ENCODE measurements at regions not wholly inside any gene's neighbourhood (a gene's known extent, or its start where the extent isn't known, plus 50 kb on each side); places are given as distances from the start of the nearest gene placed in this dataset.

DNA sequence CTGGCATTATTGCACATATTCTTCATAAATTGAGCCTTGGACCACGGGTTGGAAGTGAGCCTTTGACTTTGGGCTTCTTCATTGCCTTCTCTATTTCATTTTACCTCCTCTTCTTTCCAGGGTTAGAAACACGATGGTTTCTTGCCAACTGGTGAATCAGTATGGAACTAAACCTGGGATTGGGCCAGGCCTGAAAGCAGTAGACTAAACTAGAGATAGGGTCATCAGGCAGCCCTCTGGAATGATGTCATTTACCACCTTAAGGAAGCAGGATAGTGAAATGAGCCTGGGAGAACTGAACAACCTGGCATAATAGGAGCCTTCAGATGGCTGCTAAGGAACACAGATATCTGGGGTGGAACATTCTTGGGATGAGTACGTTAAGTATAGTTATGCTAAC lies 67.5 kb upstream of the ATP8A1 start:
- TF ChIP-seq POLR2A (IDR thresholded peaks at IDR 0.05): no peak
- TF ChIP-seq, protein P1, sequence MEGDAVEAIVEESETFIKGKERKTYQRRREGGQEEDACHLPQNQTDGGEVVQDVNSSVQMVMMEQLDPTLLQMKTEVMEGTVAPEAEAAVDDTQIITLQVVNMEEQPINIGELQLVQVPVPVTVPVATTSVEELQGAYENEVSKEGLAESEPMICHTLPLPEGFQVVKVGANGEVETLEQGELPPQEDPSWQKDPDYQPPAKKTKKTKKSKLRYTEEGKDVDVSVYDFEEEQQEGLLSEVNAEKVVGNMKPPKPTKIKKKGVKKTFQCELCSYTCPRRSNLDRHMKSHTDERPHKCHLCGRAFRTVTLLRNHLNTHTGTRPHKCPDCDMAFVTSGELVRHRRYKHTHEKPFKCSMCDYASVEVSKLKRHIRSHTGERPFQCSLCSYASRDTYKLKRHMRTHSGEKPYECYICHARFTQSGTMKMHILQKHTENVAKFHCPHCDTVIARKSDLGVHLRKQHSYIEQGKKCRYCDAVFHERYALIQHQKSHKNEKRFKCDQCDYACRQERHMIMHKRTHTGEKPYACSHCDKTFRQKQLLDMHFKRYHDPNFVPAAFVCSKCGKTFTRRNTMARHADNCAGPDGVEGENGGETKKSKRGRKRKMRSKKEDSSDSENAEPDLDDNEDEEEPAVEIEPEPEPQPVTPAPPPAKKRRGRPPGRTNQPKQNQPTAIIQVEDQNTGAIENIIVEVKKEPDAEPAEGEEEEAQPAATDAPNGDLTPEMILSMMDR (IDR thresholded peaks at IDR 0.05): no peak

Measured in sigmoid colon (tissue), 3 donors.